ENCODE measurements at regions not wholly inside any gene's neighbourhood (a gene's known extent, or its start where the extent isn't known, plus 50 kb on each side); places are given as distances from the start of the nearest gene placed in this dataset.

DNA sequence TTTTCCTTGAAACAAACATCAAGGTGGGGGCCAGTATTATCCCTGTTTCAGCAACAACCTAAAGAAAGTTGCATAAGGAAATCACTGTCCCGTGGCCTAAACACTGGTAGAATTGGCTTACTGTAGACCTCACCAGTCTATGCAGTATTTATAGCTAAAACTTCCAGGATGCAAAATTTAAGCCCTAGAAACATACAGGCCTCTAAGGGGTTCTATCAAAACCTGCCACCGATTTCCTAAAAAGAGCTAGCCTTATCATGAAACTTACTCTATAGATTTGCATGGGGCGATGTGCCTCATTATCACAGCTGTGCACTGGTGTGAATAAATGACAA lies 84.3 kb upstream of the FOXQ1 start:
- Mint-ChIP-seq H3K27ac (ENCODE audit: unreplicated experiment) (peak overlapping the region; percentile 67), H3K36me3 (ENCODE audit: insufficient read depth, unreplicated experiment) (peaks cover 15% of the 10 kb centered on the region), H3K9me3 (ENCODE audit: unreplicated experiment) (peaks cover 20% of the 10 kb centered on the region), H3K4me3 (ENCODE audit: unreplicated experiment) (peak overlapping the region; percentile 52), H3K4me1 (ENCODE audit: low read depth, unreplicated experiment) (peaks cover 63% of the 10 kb centered on the region), H3K27me3 (ENCODE audit: insufficient read depth, unreplicated experiment) (no peaks in the 10 kb centered on the region)
- Histone ChIP-seq H3K36me3 (ENCODE audit: control insufficient read depth, insufficient read depth, low read length) (no peaks in the 10 kb centered on the region), H3K27me3 (replicated peaks; ENCODE audit: control insufficient read depth, insufficient read depth, low read length) (no peaks in the 10 kb centered on the region), H3K4me1 (peaks cover 57% of the 10 kb centered on the region), H3K9me3 (no peaks in the 10 kb centered on the region), H3K4me3 (ENCODE audit: low read depth, low read length) (peak overlapping the region; percentile 7; the same call in 1 of the 2 replicates)
- no peak for TF ChIP-seq CTCF (IDR thresholded peaks at IDR 0.05; ENCODE audit: insufficient read depth in 1 of 2, low read depth in 1 of 2, low read length in 1 of 2, severe bottlenecking in 1 of 2, unreplicated experiment in 1 of 2)
- ChIA-PET CTCF (interaction anchor here (1.1 to 2.0 kb wide), 3 partner anchors 41 to 154 kb away, joined by 4 to 13 read pairs (median 6); partner anchors contain the start of gene FOXQ1), POLR2A (interaction anchor here (0.5 to 1.9 kb wide), 4 partner anchors 82 to 108 kb away, joined by 3 to 42 read pairs (median 6); partner anchors contain the start of gene FOXQ1)
- intact Hi-C loops (cut with micrococcal nuclease; ENCODE audit: unreplicated experiment): loop anchor here (10.0 kb wide), 1 partner anchor 113 kb away; no protein-coding TSS in a partner anchor
- no peak for DNase-seq
- no TSS peak for BruUV-seq (replicated peaks)

DNA sequence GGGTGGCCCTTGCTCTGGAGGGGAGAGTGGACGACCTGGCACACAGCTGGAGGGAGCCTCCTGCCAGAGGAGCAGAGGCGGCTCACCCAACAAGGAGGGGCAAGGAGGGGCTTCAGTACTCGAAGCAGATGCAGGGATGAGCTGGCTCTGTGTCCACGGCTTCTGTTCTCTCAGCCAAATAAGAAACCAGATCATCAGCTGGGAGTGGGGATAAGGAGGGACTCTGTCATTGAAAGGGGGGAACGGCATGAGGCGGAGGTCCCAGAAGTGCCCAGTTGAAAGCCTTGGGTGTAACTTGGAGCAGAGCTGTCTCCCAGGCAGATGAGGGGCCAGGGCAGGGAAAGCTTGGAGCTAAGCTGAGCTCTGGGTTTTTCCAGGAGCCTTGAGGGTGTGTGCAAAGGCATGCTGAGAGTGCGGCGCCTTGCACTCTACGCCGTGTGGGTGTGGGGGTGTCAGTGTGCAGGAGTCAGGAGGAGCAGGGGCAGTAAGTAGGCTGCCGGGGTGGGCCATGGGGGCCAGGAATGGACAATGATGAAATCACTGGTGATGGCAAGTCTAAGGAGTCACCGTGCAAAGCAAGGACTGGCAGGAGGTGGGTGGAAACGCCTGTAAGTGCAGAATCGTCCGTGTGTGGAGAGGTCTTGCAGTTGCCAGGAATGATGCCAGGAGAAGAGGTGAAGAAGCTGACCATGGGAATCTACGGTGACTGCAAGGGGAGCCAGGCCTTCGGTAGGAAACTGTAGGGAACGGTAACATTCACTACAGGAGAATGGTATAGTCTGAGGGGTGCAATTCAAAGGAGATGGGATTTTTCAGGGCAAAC lies 85.4 kb upstream of the FOXQ1 start:
- ChIA-PET CTCF (interaction anchor here (0.5 kb wide), 1 partner anchor 10 kb away, joined by 5 read pairs; no protein-coding TSS in a partner anchor), POLR2A (no interaction called here)
- BruUV-seq (replicated peaks): no TSS peak

GRCh38 chr6:1224514-1224913 lies 87.4 kb upstream of the FOXQ1 start:
- no peaks in the 10 kb centered on the region for H3K27me3 Mint-ChIP-seq (ENCODE audit: insufficient read depth, unreplicated experiment)
- peaks cover 15% of the 10 kb centered on the region for H3K36me3 Mint-ChIP-seq (ENCODE audit: insufficient read depth, unreplicated experiment)
- intact Hi-C loops (cut with micrococcal nuclease; ENCODE audit: unreplicated experiment): loop anchor here (10.0 kb wide), 1 partner anchor 110 kb away; no protein-coding TSS in a partner anchor
- ChIA-PET POLR2A (no interaction called here), CTCF (no interaction called here)
- H3K9me3 Mint-ChIP-seq (ENCODE audit: unreplicated experiment): peaks cover 20% of the 10 kb centered on the region
- H3K4me1 Mint-ChIP-seq (ENCODE audit: low read depth, unreplicated experiment): peaks cover 38% of the 10 kb centered on the region
- no peaks in the 10 kb centered on the region for H3K27me3 ChIP-seq (replicated peaks; ENCODE audit: control insufficient read depth, insufficient read depth, low read length)
- H3K9me3 ChIP-seq: no peaks in the 10 kb centered on the region
- no peak for DNase-seq
- no peaks in the 10 kb centered on the region for H3K36me3 ChIP-seq (ENCODE audit: control insufficient read depth, insufficient read depth, low read length)
- BruUV-seq (replicated peaks): no TSS peak
- no peak overlapping the region for H3K4me3 Mint-ChIP-seq (ENCODE audit: unreplicated experiment)
- peak overlapping the region; percentile 74 for H3K27ac Mint-ChIP-seq (ENCODE audit: unreplicated experiment)
- H3K4me1 ChIP-seq: peaks cover 27% of the 10 kb centered on the region
- H3K4me3 ChIP-seq (ENCODE audit: low read depth, low read length): no peak overlapping the region
- TF ChIP-seq CTCF (IDR thresholded peaks at IDR 0.05; ENCODE audit: insufficient read depth in 1 of 2, low read depth in 1 of 2, low read length in 1 of 2, severe bottlenecking in 1 of 2, unreplicated experiment in 1 of 2): no peak

More for the DNA sequence above, 85.4 kb upstream of the FOXQ1 start:
- no peak for TF ChIP-seq CTCF (IDR thresholded peaks at IDR 0.05; ENCODE audit: insufficient read depth in 1 of 2, low read depth in 1 of 2, low read length in 1 of 2, severe bottlenecking in 1 of 2, unreplicated experiment in 1 of 2)
- Histone ChIP-seq H3K27me3 (replicated peaks; ENCODE audit: control insufficient read depth, insufficient read depth, low read length) (no peaks in the 10 kb centered on the region), H3K4me1 (peaks cover 47% of the 10 kb centered on the region), H3K36me3 (ENCODE audit: control insufficient read depth, insufficient read depth, low read length) (no peaks in the 10 kb centered on the region), H3K9me3 (no peaks in the 10 kb centered on the region), H3K4me3 (ENCODE audit: low read depth, low read length) (no peak overlapping the region)
- H3K9me3 Mint-ChIP-seq (ENCODE audit: unreplicated experiment): peaks cover 20% of the 10 kb centered on the region
- peak overlapping the region; percentile 67 for H3K27ac Mint-ChIP-seq (ENCODE audit: unreplicated experiment)
- no peak for DNase-seq
- H3K4me1 Mint-ChIP-seq (ENCODE audit: low read depth, unreplicated experiment): peaks cover 57% of the 10 kb centered on the region
- H3K36me3 Mint-ChIP-seq (ENCODE audit: insufficient read depth, unreplicated experiment): peaks cover 15% of the 10 kb centered on the region
- no peaks in the 10 kb centered on the region for H3K27me3 Mint-ChIP-seq (ENCODE audit: insufficient read depth, unreplicated experiment)
- intact Hi-C loops (cut with micrococcal nuclease; ENCODE audit: unreplicated experiment): loop anchor here (10.0 kb wide), 1 partner anchor 112 kb away; no protein-coding TSS in a partner anchor
- H3K4me3 Mint-ChIP-seq (ENCODE audit: unreplicated experiment): peak overlapping the region; percentile 52
